ENCODE measurements at regions not wholly inside any gene's neighbourhood (a gene's known extent, or its start where the extent isn't known, plus 50 kb on each side); places are given as distances from the start of the nearest gene placed in this dataset.

GRCh38 chr1:191869790-191870312, 288.4 kb upstream of the RGS18 start:
- in situ Hi-C loops (cut with HindIII; ENCODE audit: low pct_unique_long_range_greater_than_20kb, low sequenced_read_pairs): no loop called here
- TF ChIP-seq SIN3A (IDR thresholded peaks at IDR 0.05; ENCODE audit: borderline replicate concordance, insufficient read depth, low read depth, low read length): no peak
- TF ChIP-seq TCF7L2 (IDR thresholded peaks at IDR 0.05; ENCODE audit: low read depth, low read length): no peak
- TF ChIP-seq REST (IDR thresholded peaks at IDR 0.05; ENCODE audit: insufficient read depth in 1 of 2, low read depth in 2 of 2, low read length in 1 of 2): no peak
- TF ChIP-seq POLR2AphosphoS5 (IDR thresholded peaks at IDR 0.05; ENCODE audit: low read depth, low read length): no peak
- TF ChIP-seq, protein P1, sequence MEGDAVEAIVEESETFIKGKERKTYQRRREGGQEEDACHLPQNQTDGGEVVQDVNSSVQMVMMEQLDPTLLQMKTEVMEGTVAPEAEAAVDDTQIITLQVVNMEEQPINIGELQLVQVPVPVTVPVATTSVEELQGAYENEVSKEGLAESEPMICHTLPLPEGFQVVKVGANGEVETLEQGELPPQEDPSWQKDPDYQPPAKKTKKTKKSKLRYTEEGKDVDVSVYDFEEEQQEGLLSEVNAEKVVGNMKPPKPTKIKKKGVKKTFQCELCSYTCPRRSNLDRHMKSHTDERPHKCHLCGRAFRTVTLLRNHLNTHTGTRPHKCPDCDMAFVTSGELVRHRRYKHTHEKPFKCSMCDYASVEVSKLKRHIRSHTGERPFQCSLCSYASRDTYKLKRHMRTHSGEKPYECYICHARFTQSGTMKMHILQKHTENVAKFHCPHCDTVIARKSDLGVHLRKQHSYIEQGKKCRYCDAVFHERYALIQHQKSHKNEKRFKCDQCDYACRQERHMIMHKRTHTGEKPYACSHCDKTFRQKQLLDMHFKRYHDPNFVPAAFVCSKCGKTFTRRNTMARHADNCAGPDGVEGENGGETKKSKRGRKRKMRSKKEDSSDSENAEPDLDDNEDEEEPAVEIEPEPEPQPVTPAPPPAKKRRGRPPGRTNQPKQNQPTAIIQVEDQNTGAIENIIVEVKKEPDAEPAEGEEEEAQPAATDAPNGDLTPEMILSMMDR (IDR thresholded peaks at IDR 0.05): no peak
- Histone ChIP-seq H3K27ac (ENCODE audit: low read length) (no peak overlapping the region), H3K4me1 (ENCODE audit: control insufficient read depth, insufficient read depth, low read length) (no peaks in the 10 kb centered on the region), H3K4me3 (ENCODE audit: low read depth in 2 of 2, low read length in 2 of 2) (no peak overlapping the region), H3K36me3 (ENCODE audit: control insufficient read depth, insufficient read depth, low read length) (no peaks in the 10 kb centered on the region), H3K9me3 (ENCODE audit: control insufficient read depth, insufficient read depth, low read depth, low read length) (0 out of 2 replicates have a peak, but pooled peaks cover 4% of the 10 kb centered on the region), H3K27me3 (ENCODE audit: control insufficient read depth, insufficient read depth, low read length) (no peaks in the 10 kb centered on the region)
- intact Hi-C loops (cut with micrococcal nuclease; ENCODE audit: unreplicated experiment): no loop called here
- DNase-seq (ENCODE audit: low read depth, low spot score) (no peak), ATAC-seq (no peak)
- POLR2A ChIA-PET: no interaction called here
- CTCF ChIA-PET: no interaction called here
- no TSS peak for BruUV-seq (replicated peaks)

DNA sequence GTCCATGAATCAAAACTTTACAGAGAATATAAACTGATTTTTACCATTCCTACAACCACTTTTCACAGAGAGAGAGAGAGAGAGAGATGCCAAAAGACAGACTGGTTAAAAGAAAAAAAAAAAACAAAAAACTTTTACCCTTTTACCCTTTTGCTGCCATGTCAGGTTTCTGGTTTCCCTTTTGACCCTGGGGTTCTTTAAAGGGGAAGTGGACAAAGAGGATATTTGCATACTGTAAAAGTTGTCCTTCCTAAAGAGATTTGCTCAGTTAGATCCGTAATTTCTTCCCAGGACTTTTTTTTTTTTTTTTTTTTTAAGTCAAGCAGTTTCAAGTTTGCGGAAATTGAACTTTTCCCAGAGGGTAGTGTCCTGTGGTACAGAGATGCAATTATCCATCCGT, 287.8 kb upstream of the RGS18 start:
- no peak overlapping the region for H3K4me3 ChIP-seq (ENCODE audit: low read depth in 2 of 2, low read length in 2 of 2)
- H3K36me3 ChIP-seq (ENCODE audit: control insufficient read depth, insufficient read depth, low read length): no peaks in the 10 kb centered on the region
- 0 out of 2 replicates have a peak, but pooled peaks cover 4% of the 10 kb centered on the region for H3K9me3 ChIP-seq (ENCODE audit: control insufficient read depth, insufficient read depth, low read depth, low read length)
- no TSS peak for BruUV-seq (replicated peaks)
- ChIA-PET CTCF (no interaction called here), POLR2A (no interaction called here)
- intact Hi-C loops (cut with micrococcal nuclease; ENCODE audit: unreplicated experiment) (no loop called here), in situ Hi-C loops (cut with HindIII; ENCODE audit: low pct_unique_long_range_greater_than_20kb, low sequenced_read_pairs) (no loop called here)
- DNase-seq (ENCODE audit: low read depth, low spot score) (no peak), ATAC-seq (no peak)
- no peaks in the 10 kb centered on the region for H3K27me3 ChIP-seq (ENCODE audit: control insufficient read depth, insufficient read depth, low read length)
- H3K4me1 ChIP-seq (ENCODE audit: control insufficient read depth, insufficient read depth, low read length): no peaks in the 10 kb centered on the region
- no peak for TF ChIP-seq TCF7L2 (IDR thresholded peaks at IDR 0.05; ENCODE audit: low read depth, low read length)
- H3K27ac ChIP-seq (ENCODE audit: low read length): no peak overlapping the region

DNA sequence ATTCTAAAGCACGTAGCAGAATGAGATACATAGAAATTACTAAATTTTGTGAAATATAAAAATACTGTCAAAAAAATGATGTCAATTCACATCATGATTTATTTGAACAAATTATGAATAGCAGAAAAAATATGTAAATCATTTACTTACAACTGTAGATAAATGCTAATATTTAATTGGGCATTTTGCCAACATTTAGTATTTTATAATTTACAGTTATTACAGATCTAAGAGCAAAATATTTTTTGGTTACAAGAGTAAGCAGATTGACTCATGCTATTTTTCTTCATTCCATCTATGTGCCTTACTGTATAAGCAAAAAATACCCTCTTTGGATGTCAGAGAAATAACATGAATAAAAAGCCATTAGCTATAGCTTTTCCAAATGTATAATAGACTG, 282.3 kb upstream of the RGS18 start:
- no peaks in the 10 kb centered on the region for H3K36me3 ChIP-seq (ENCODE audit: control insufficient read depth, insufficient read depth, low read length)
- ChIA-PET CTCF (no interaction called here), POLR2A (no interaction called here)
- no peaks in the 10 kb centered on the region for H3K4me1 ChIP-seq (ENCODE audit: control insufficient read depth, insufficient read depth, low read length)
- no peak for ATAC-seq
- TF ChIP-seq SIN3A (IDR thresholded peaks at IDR 0.05; ENCODE audit: borderline replicate concordance, insufficient read depth, low read depth, low read length) (no peak), POLR2AphosphoS5 (IDR thresholded peaks at IDR 0.05; ENCODE audit: low read depth, low read length) (no peak), REST (IDR thresholded peaks at IDR 0.05; ENCODE audit: insufficient read depth in 1 of 2, low read depth in 2 of 2, low read length in 1 of 2) (no peak), TCF7L2 (IDR thresholded peaks at IDR 0.05; ENCODE audit: low read depth, low read length) (no peak)
- TF ChIP-seq, protein P1 (IDR thresholded peaks at IDR 0.05): no peak
- no peak overlapping the region for H3K27ac ChIP-seq (ENCODE audit: low read length)
- DNase-seq (ENCODE audit: low read depth, low spot score): no peak
- no TSS peak for BruUV-seq (replicated peaks)
- in situ Hi-C loops (cut with HindIII; ENCODE audit: low pct_unique_long_range_greater_than_20kb, low sequenced_read_pairs) (no loop called here), intact Hi-C loops (cut with micrococcal nuclease; ENCODE audit: unreplicated experiment) (no loop called here)
- no peak overlapping the region for H3K4me3 ChIP-seq (ENCODE audit: low read depth in 2 of 2, low read length in 2 of 2)
- H3K27me3 ChIP-seq (ENCODE audit: control insufficient read depth, insufficient read depth, low read length): no peaks in the 10 kb centered on the region
- 0 out of 2 replicates have a peak, but pooled peaks cover 4% of the 10 kb centered on the region for H3K9me3 ChIP-seq (ENCODE audit: control insufficient read depth, insufficient read depth, low read depth, low read length)
